Activated B cell treated with CpG ODN at 0.5 μM for 24 hours (primary cell): ENCODE measurements at regions not wholly inside any gene's neighbourhood (a gene's known extent, or its start where the extent isn't known, plus 50 kb on each side); places are given as distances from the start of the nearest gene placed in this dataset.

Source experiments
- ATAC-seq: fragments of 200-7000 bp; cut with Tn5 transposase; one replicate; pipeline ENCODE4 v1.10.0; 2021; ENCODE audit warnings: low read depth, mild to moderate bottlenecking, moderate library complexity
- CTCF ChIA-PET: fragments of 350-600 bp; sonication (Branson Sonifier 250); formaldehyde crosslinking; loops from one replicate; lab custom pipeline; 2021; ENCODE audit warnings: antibody characterized with exemption; lab: Charles Lee
- POLR2A ChIA-PET: fragments of 350-600 bp; sonication (Branson Sonifier 250); formaldehyde crosslinking; loops from one replicate; lab custom pipeline; 2021; ENCODE audit warnings: antibody characterized with exemption; lab: Charles Lee
- DNase-seq: peaks from one replicate; pipeline ENCODE4 v3.0.0; 2022
- H3K27ac Mint-ChIP-seq: one replicate; pipeline ENCODE4 v1.8.0; 2020; ENCODE audit warnings: mixed read lengths
- H3K27me3 Mint-ChIP-seq: one replicate; pipeline ENCODE4 v1.8.0; 2021; ENCODE audit warnings: mixed read lengths
- H3K36me3 Mint-ChIP-seq: one replicate; pipeline ENCODE4 v1.8.0; 2021; ENCODE audit warnings: low read depth, mixed read lengths
- H3K4me1 Mint-ChIP-seq: one replicate; pipeline ENCODE4 v1.8.0; 2021; ENCODE audit warnings: mixed read lengths
- H3K4me3 Mint-ChIP-seq: one replicate; pipeline ENCODE4 v1.8.0; 2020; ENCODE audit warnings: mild to moderate bottlenecking, mixed read lengths
- H3K9me3 Mint-ChIP-seq: one replicate; pipeline ENCODE4 v1.8.0; 2020; ENCODE audit warnings: mixed read lengths
- CTCF ChIP-seq: fragments of 200-600 bp; IDR thresholded peaks from one replicate; pipeline ENCODE4 v1.8.0; 2022; ENCODE audit warnings: antibody characterized with exemption, mild to moderate bottlenecking
- intact Hi-C: fragments of 100-400 bp; cut with micrococcal nuclease; formaldehyde crosslinking; loops from one replicate; pipeline ENCODE4 v1.15.1; 2024

- intact Hi-C loops: no loop called here
- H3K36me3 Mint-ChIP-seq: no peaks in the 10 kb centered on the region
- no peak overlapping the region for H3K27ac Mint-ChIP-seq
- H3K9me3 Mint-ChIP-seq: no peaks in the 10 kb centered on the region
- H3K4me3 Mint-ChIP-seq: no peak overlapping the region
- TF ChIP-seq CTCF: no peak
- H3K27me3 Mint-ChIP-seq: no peaks in the 10 kb centered on the region
- DNase-seq (no peak), ATAC-seq (no peak)
- CTCF ChIA-PET: no interaction called here
- POLR2A ChIA-PET: no interaction called here
- H3K4me1 Mint-ChIP-seq: no peaks in the 10 kb centered on the region
Observed at GRCh38 chr6:15758631-15759215, 95.9 kb upstream of the DTNBP1 start.

- Mint-ChIP-seq H3K36me3 (no peaks in the 10 kb centered on the region), H3K9me3 (no peaks in the 10 kb centered on the region), H3K4me1 (no peaks in the 10 kb centered on the region), H3K4me3 (no peak overlapping the region), H3K27me3 (no peaks in the 10 kb centered on the region), H3K27ac (no peak overlapping the region)
- TF ChIP-seq CTCF: no peak
- ChIA-PET CTCF (no interaction called here), POLR2A (no interaction called here)
- ATAC-seq (no peak), DNase-seq (no peak)
- intact Hi-C loops: no loop called here
Observed at GRCh38 chr6:15755526-15755925, 92.7 kb upstream of the DTNBP1 start.

GRCh38 chr6:15754706-15755079, 91.9 kb upstream of the DTNBP1 start:
- ChIA-PET CTCF (no interaction called here), POLR2A (no interaction called here)
- DNase-seq: no peak

GRCh38 chr6:15754035-15754705, 91.3 kb upstream of the DTNBP1 start:
- Mint-ChIP-seq H3K4me1 (no peaks in the 10 kb centered on the region), H3K27ac (no peak overlapping the region), H3K27me3 (no peaks in the 10 kb centered on the region), H3K9me3 (no peaks in the 10 kb centered on the region), H3K4me3 (no peak overlapping the region), H3K36me3 (no peaks in the 10 kb centered on the region)
- intact Hi-C loops: loop anchor here (5.0 kb wide), 1 partner anchor 373 kb away; the partner anchor contains the start of gene MYLIP
- ATAC-seq (no peak), DNase-seq (no peak)
- ChIA-PET CTCF (no interaction called here), POLR2A (interaction anchor here (1.9 kb wide), 1 partner anchor 374 kb away, joined by 5 read pairs; the partner anchor contains the start of gene MYLIP)
- no peak for TF ChIP-seq CTCF

More at GRCh38 chr6:15754706-15755079, 91.9 kb upstream of the DTNBP1 start:
- Mint-ChIP-seq H3K4me1 (no peaks in the 10 kb centered on the region), H3K9me3 (no peaks in the 10 kb centered on the region), H3K4me3 (no peak overlapping the region), H3K27me3 (no peaks in the 10 kb centered on the region), H3K36me3 (no peaks in the 10 kb centered on the region), H3K27ac (no peak overlapping the region)
- no peak for ATAC-seq
- no peak for TF ChIP-seq CTCF
- intact Hi-C loops: loop anchor here (5.0 kb wide), 1 partner anchor 373 kb away; the partner anchor contains the start of gene MYLIP

GRCh38 chr6:15752820-15753219, 90.0 kb upstream of the DTNBP1 start:
- intact Hi-C loops: loop anchor here (5.0 kb wide), 1 partner anchor 374 kb away; the partner anchor contains the start of gene MYLIP
- Mint-ChIP-seq H3K27ac (no peak overlapping the region), H3K27me3 (no peaks in the 10 kb centered on the region), H3K4me3 (no peak overlapping the region), H3K36me3 (no peaks in the 10 kb centered on the region), H3K9me3 (no peaks in the 10 kb centered on the region), H3K4me1 (no peaks in the 10 kb centered on the region)
- ChIA-PET POLR2A (interaction anchor here (1.9 kb wide), 1 partner anchor 376 kb away, joined by 5 read pairs; the partner anchor contains the start of gene MYLIP), CTCF (no interaction called here)
- TF ChIP-seq CTCF: no peak
- ATAC-seq (no peak), DNase-seq (no peak)
